Natural killer cell (primary cell): ENCODE measurements at regions not wholly inside any gene's neighbourhood (a gene's known extent, or its start where the extent isn't known, plus 50 kb on each side); places are given as distances from the start of the nearest gene placed in this dataset.

Source experiments
- ATAC-seq, 3 donors: fragments of 150-1000 bp in 2 of 3; fragments of 200-7000 bp in 1 of 3; cut with Tn5 transposase; 1 replicate in 1 of 3; 2 replicates in 2 of 3; pipeline ENCODE4 v1.10.0; 2021; ENCODE audit warnings: mild to moderate bottlenecking in 2 of 3, moderate library complexity in 2 of 3
- DNase-seq, 2 donors: peaks; one replicate each; pipeline versions ENCODE4 v3.0.0 to v3.0.0-alpha.2; 2013 to 2021; ENCODE audit warnings: mixed read lengths in 1 of 2
- H3K27ac ChIP-seq: one replicate; pipeline ENCODE4 v1.5.1; 2013; ENCODE audit warnings: mild to moderate bottlenecking, low read length
- H3K27me3 ChIP-seq: one replicate; pipeline ENCODE4 v1.6.1; 2013; ENCODE audit warnings: low read length; ENCODE audit not compliant: control insufficient read depth, insufficient read depth
- H3K36me3 ChIP-seq: one replicate; pipeline ENCODE4 v1.6.1; 2013; ENCODE audit warnings: low read length; ENCODE audit not compliant: control insufficient read depth, insufficient read depth
- H3K4me1 ChIP-seq: one replicate; pipeline ENCODE4 v1.6.1; 2013; ENCODE audit warnings: low read length; ENCODE audit not compliant: control insufficient read depth, insufficient read depth
- H3K4me3 ChIP-seq: one replicate; pipeline ENCODE4 v1.5.1; 2013; ENCODE audit warnings: low read length
- H3K9me3 ChIP-seq: one replicate; pipeline ENCODE4 v1.6.1; 2013; ENCODE audit warnings: low read length; ENCODE audit not compliant: control insufficient read depth, insufficient read depth
- H3K27ac Mint-ChIP-seq, 2 donors: one replicate each; pipeline ENCODE4 v1.8.0; 2022; ENCODE audit warnings: mild to moderate bottlenecking in 2 of 2, mixed read lengths in 2 of 2, moderate library complexity in 1 of 2
- H3K27me3 Mint-ChIP-seq, 2 donors: one replicate each; pipeline ENCODE4 v1.8.0; 2022; ENCODE audit warnings: low read depth in 2 of 2, mixed read lengths in 2 of 2
- H3K36me3 Mint-ChIP-seq: one replicate; pipeline ENCODE4 v1.8.0; 2022; ENCODE audit warnings: mixed read lengths
- H3K4me1 Mint-ChIP-seq, 2 donors: one replicate each; pipeline ENCODE4 v1.8.0; 2022; ENCODE audit warnings: mixed read lengths in 2 of 2
- H3K4me3 Mint-ChIP-seq: one replicate; pipeline ENCODE4 v1.8.0; 2022; ENCODE audit warnings: mild to moderate bottlenecking, moderate library complexity, mixed read lengths
- H3K9me3 Mint-ChIP-seq, 2 donors: one replicate each; pipeline ENCODE4 v1.8.0; 2022; ENCODE audit warnings: mixed read lengths in 2 of 2
- WGBS: methylation state at CpG from one replicate; pipeline ENCODE4 v1.1.7; 2013; ENCODE audit warnings: missing lambda C conversion rate; ENCODE audit not compliant: insufficient coverage; 5-methylcytosine and 5-hydroxymethylcytosine counted together
- intact Hi-C: fragments of 100-400 bp; cut with micrococcal nuclease; formaldehyde crosslinking; loops from one replicate; pipeline ENCODE4 v1.14.2; 2022
- TF ChIP-seq, protein P1 (sequence below): fragments of 200-600 bp; IDR thresholded peaks from one replicate; pipeline ENCODE4 v1.8.0; 2022; ENCODE audit warnings: antibody characterized with exemption

DNA sequence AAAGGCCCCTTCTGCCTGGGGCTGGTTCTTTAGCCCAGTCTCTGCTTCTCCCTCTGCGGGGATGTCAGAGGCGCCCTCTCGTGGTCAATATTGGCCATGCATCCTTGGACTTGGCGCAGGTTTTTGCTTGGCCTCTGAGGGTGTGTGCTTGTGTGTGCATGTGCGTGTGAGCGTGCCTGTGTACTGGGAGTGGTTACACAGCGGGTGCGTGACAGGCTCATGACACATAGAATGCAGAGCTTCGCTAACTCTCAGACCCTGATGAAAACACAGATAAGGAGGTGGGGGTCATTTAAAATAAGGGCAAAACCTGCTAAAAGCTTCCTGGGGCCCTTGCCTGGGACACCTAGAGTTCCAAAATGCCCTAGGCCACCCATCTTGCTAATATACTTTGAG is 160.9 kb downstream of the SMAD6 start:
- Mint-ChIP-seq H3K27ac (no peak overlapping the region), H3K27me3 (peaks cover 5 to 15% of the 10 kb centered on the region in 2 donors), H3K36me3 (no peaks in the 10 kb centered on the region), H3K9me3 (no peaks in the 10 kb centered on the region), H3K4me1 (peaks cover 4 to 9% of the 10 kb centered on the region in 2 donors), H3K4me3 (no peak overlapping the region)
- TF ChIP-seq, protein P1, sequence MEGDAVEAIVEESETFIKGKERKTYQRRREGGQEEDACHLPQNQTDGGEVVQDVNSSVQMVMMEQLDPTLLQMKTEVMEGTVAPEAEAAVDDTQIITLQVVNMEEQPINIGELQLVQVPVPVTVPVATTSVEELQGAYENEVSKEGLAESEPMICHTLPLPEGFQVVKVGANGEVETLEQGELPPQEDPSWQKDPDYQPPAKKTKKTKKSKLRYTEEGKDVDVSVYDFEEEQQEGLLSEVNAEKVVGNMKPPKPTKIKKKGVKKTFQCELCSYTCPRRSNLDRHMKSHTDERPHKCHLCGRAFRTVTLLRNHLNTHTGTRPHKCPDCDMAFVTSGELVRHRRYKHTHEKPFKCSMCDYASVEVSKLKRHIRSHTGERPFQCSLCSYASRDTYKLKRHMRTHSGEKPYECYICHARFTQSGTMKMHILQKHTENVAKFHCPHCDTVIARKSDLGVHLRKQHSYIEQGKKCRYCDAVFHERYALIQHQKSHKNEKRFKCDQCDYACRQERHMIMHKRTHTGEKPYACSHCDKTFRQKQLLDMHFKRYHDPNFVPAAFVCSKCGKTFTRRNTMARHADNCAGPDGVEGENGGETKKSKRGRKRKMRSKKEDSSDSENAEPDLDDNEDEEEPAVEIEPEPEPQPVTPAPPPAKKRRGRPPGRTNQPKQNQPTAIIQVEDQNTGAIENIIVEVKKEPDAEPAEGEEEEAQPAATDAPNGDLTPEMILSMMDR: peak; percentile 82
- peaks cover 15% of the 10 kb centered on the region for H3K4me1 ChIP-seq
- no peaks in the 10 kb centered on the region for H3K27me3 ChIP-seq
- DNase-seq: peak; percentile 66 to 80
- 8% methylated on average over 9 of the region's 9 CpGs for WGBS
- H3K27ac ChIP-seq: no peak overlapping the region
- H3K9me3 ChIP-seq: no peaks in the 10 kb centered on the region
- peak; percentile 81 to 96 (median 87) for ATAC-seq
- intact Hi-C loops: no loop called here
- no peaks in the 10 kb centered on the region for H3K36me3 ChIP-seq
- no peak overlapping the region for H3K4me3 ChIP-seq

DNA sequence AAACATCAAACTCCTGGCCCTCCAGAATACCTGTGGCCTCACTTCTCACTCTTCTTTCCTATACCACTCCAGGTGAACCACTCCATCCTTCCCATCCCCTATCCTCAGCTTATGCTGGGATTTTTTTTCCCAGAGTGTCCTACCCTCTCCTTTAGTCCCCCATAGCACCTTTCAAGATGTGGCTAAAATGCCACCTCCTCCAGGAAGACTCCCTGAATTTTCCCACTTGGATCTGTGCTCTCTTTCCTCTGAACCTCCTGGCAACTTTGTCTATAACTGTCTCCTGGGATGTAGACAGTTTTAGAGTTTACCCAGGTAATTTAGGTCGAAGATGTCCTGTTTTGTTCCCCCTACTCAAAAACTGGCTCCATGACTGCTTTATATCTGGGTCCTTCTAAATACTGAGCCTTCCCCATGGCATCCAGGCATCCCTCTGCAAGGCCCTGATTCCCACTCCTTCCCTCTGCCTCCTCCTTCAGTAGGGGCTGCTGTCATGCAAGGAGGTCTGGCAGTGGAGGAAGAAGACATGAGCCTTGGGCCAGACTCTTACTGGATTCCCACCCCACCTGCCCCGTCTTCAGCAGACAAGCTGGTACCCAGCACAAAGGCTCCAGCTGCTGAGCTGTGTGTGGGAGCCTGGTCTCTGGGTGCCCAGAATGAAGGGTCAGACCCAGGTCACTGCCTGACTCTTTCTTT is 161.5 kb downstream of the SMAD6 start:
- Mint-ChIP-seq H3K36me3 (no peaks in the 10 kb centered on the region), H3K27me3 (peaks cover 11 to 21% of the 10 kb centered on the region in 2 donors), H3K4me3 (no peak overlapping the region), H3K4me1 (peaks cover 4 to 9% of the 10 kb centered on the region in 2 donors), H3K9me3 (no peaks in the 10 kb centered on the region), H3K27ac (no peak overlapping the region)
- DNase-seq: no peak
- H3K36me3 ChIP-seq: no peaks in the 10 kb centered on the region
- no peak overlapping the region for H3K4me3 ChIP-seq
- WGBS: 88% methylated on average over 2 of the region's 2 CpGs
- intact Hi-C loops: no loop called here
- H3K27ac ChIP-seq: no peak overlapping the region
- TF ChIP-seq, protein P1: no peak
- H3K27me3 ChIP-seq: no peaks in the 10 kb centered on the region
- no peak for ATAC-seq
- H3K9me3 ChIP-seq: no peaks in the 10 kb centered on the region
- H3K4me1 ChIP-seq: peaks cover 15% of the 10 kb centered on the region

DNA sequence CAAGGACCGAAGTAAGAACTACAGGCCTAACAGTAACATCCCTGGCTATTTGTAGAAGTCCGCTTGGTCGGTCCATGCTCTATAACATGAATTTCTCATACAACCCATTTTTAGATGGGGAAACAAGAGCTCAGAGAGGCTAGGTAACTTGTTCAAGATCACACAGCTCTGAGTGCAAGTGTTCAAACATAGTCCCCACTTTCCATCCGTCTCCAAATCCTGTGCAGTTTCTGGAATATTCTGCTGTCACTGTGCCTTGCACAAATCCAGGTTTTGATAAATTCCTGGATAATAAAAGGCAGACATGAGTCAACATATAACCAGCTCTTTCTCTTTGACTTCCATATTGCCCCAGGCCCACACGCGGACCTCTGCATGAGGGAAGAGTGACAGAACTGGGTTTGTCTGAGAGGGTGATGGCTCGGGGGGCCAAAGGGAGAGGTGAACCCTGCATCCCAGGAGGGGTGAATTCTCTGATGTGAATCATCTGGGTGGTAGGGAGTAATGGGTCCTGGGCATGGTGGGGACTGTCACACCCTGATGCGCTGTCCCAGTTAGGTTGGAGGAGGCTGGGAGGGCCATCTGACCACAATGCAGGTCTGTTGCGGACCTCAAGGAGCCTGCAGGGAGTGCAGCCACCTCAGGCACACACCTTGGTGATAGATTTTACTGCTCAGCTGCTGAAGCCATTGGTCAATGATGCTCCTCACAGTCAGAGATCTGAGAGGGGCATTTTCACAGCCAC is 162.2 kb downstream of the SMAD6 start:
- Histone ChIP-seq H3K4me3 (no peak overlapping the region), H3K27me3 (no peaks in the 10 kb centered on the region), H3K9me3 (no peaks in the 10 kb centered on the region), H3K27ac (no peak overlapping the region), H3K4me1 (peaks cover 15% of the 10 kb centered on the region), H3K36me3 (no peaks in the 10 kb centered on the region)
- intact Hi-C loops: no loop called here
- no peak for ATAC-seq
- WGBS: 91% methylated on average over 9 of the region's 9 CpGs
- no peak overlapping the region for H3K4me3 Mint-ChIP-seq
- H3K36me3 Mint-ChIP-seq: no peaks in the 10 kb centered on the region
- DNase-seq: no peak
- H3K27ac Mint-ChIP-seq: no peak overlapping the region
- TF ChIP-seq, protein P1: no peak
- peaks cover 18 to 26% of the 10 kb centered on the region in 2 donors for H3K27me3 Mint-ChIP-seq
- no peaks in the 10 kb centered on the region for H3K9me3 Mint-ChIP-seq
- peaks cover 4 to 9% of the 10 kb centered on the region in 2 donors for H3K4me1 Mint-ChIP-seq
